ENCODE measurements at regions not wholly inside any gene's neighbourhood (a gene's known extent, or its start where the extent isn't known, plus 50 kb on each side); places are given as distances from the start of the nearest gene placed in this dataset.
"Not testable (repeated sequence)": the region's sequence is repeated elsewhere in the genome, so short reads cannot be mapped to it uniquely, and the experiment has no call there.

GRCh38 chr2:37740164-37740739 is 68.8 kb upstream of the CDC42EP3 start:
- no peak for DNase-seq
- WGBS (ENCODE audit: insufficient coverage): 42% methylated on average over 1 of the region's 3 CpGs

GRCh38 chr2:37742286-37742685 is 70.8 kb upstream of the CDC42EP3 start:
- DNase-seq: no peak
- no peak overlapping the region for H3K27ac ChIP-seq (ENCODE audit: low read length)
- no peaks in the 10 kb centered on the region for H3K9me3 ChIP-seq (replicated peaks; ENCODE audit: control insufficient read depth, low read depth, low read length)
- H3K27me3 ChIP-seq (ENCODE audit: control insufficient read depth, insufficient read depth, low read length): peaks cover 2% of the 10 kb centered on the region
- no peaks in the 10 kb centered on the region for H3K36me3 ChIP-seq (ENCODE audit: control insufficient read depth, insufficient read depth, low read length)
- 25% methylated on average over 2 of the region's 4 CpGs for WGBS (ENCODE audit: insufficient coverage)
- H3K4me3 ChIP-seq (ENCODE audit: low read length): no peak overlapping the region
- no peaks in the 10 kb centered on the region for H3K4me1 ChIP-seq (ENCODE audit: control insufficient read depth, insufficient read depth, low read length)

More at GRCh38 chr2:37740164-37740739, 68.8 kb upstream of the CDC42EP3 start:
- peaks cover 2% of the 10 kb centered on the region for H3K27me3 ChIP-seq (ENCODE audit: control insufficient read depth, insufficient read depth, low read length)
- no peaks in the 10 kb centered on the region for H3K9me3 ChIP-seq (replicated peaks; ENCODE audit: control insufficient read depth, low read depth, low read length)
- H3K4me1 ChIP-seq (ENCODE audit: control insufficient read depth, insufficient read depth, low read length): no peaks in the 10 kb centered on the region
- no peaks in the 10 kb centered on the region for H3K36me3 ChIP-seq (ENCODE audit: control insufficient read depth, insufficient read depth, low read length)
- H3K4me3 ChIP-seq (ENCODE audit: low read length): no peak overlapping the region
- H3K27ac ChIP-seq (ENCODE audit: low read length): no peak overlapping the region

- no peaks in the 10 kb centered on the region for H3K4me1 ChIP-seq (ENCODE audit: control insufficient read depth, insufficient read depth, low read length)
- H3K36me3 ChIP-seq (ENCODE audit: control insufficient read depth, insufficient read depth, low read length): no peaks in the 10 kb centered on the region
- H3K4me3 ChIP-seq (ENCODE audit: low read length): no peak overlapping the region
- no peaks in the 10 kb centered on the region for H3K9me3 ChIP-seq (replicated peaks; ENCODE audit: control insufficient read depth, low read depth, low read length)
- H3K27me3 ChIP-seq (ENCODE audit: control insufficient read depth, insufficient read depth, low read length): no peaks in the 10 kb centered on the region
- no peak overlapping the region for H3K27ac ChIP-seq (ENCODE audit: low read length)
- DNase-seq: no peak
- WGBS (ENCODE audit: insufficient coverage): no CpG with 5 or more reads among the region's 3 CpGs
Measured at GRCh38 chr2:37744010-37744409, 72.6 kb upstream of the CDC42EP3 start.

GRCh38 chr2:37744961-37745360 is 73.5 kb upstream of the CDC42EP3 start:
- H3K27me3 ChIP-seq (ENCODE audit: control insufficient read depth, insufficient read depth, low read length); H3K9me3 ChIP-seq (replicated peaks; ENCODE audit: control insufficient read depth, low read depth, low read length); H3K36me3 ChIP-seq (ENCODE audit: control insufficient read depth, insufficient read depth, low read length); H3K4me1 ChIP-seq (ENCODE audit: control insufficient read depth, insufficient read depth, low read length); H3K4me3 ChIP-seq (ENCODE audit: low read length); H3K27ac ChIP-seq (ENCODE audit: low read length); DNase-seq: not testable (repeated sequence)

GRCh38 chr2:37746011-37746410 is 74.6 kb upstream of the CDC42EP3 start:
- not testable (repeated sequence) for H3K27ac ChIP-seq (ENCODE audit: low read length); H3K4me1 ChIP-seq (ENCODE audit: control insufficient read depth, insufficient read depth, low read length); H3K36me3 ChIP-seq (ENCODE audit: control insufficient read depth, insufficient read depth, low read length); DNase-seq; H3K4me3 ChIP-seq (ENCODE audit: low read length); H3K27me3 ChIP-seq (ENCODE audit: control insufficient read depth, insufficient read depth, low read length); H3K9me3 ChIP-seq (replicated peaks; ENCODE audit: control insufficient read depth, low read depth, low read length)
- no CpG with 5 or more reads among the region's 1 CpG for WGBS (ENCODE audit: insufficient coverage)

GRCh38 chr2:37746883-37747282 is 75.4 kb upstream of the CDC42EP3 start:
- Histone ChIP-seq H3K4me3 (ENCODE audit: low read length) (no peak overlapping the region), H3K27me3 (ENCODE audit: control insufficient read depth, insufficient read depth, low read length) (no peaks in the 10 kb centered on the region), H3K36me3 (ENCODE audit: control insufficient read depth, insufficient read depth, low read length) (no peaks in the 10 kb centered on the region), H3K4me1 (ENCODE audit: control insufficient read depth, insufficient read depth, low read length) (no peaks in the 10 kb centered on the region), H3K27ac (ENCODE audit: low read length) (no peak overlapping the region), H3K9me3 (replicated peaks; ENCODE audit: control insufficient read depth, low read depth, low read length) (no peaks in the 10 kb centered on the region)
- no CpG with 5 or more reads among the region's 3 CpGs for WGBS (ENCODE audit: insufficient coverage)
- no peak for DNase-seq

GRCh38 chr2:37748541-37748940 is 77.1 kb upstream of the CDC42EP3 start:
- peak; percentile 72 for DNase-seq
- Histone ChIP-seq H3K27ac (ENCODE audit: low read length) (no peak overlapping the region), H3K36me3 (ENCODE audit: control insufficient read depth, insufficient read depth, low read length) (no peaks in the 10 kb centered on the region), H3K4me3 (ENCODE audit: low read length) (no peak overlapping the region), H3K27me3 (ENCODE audit: control insufficient read depth, insufficient read depth, low read length) (no peaks in the 10 kb centered on the region), H3K9me3 (replicated peaks; ENCODE audit: control insufficient read depth, low read depth, low read length) (no peaks in the 10 kb centered on the region), H3K4me1 (ENCODE audit: control insufficient read depth, insufficient read depth, low read length) (no peaks in the 10 kb centered on the region)
- WGBS (ENCODE audit: insufficient coverage): no CpG with 5 or more reads among the region's 4 CpGs

GRCh38 chr2:37750286-37750685 is 78.8 kb upstream of the CDC42EP3 start:
- H3K9me3 ChIP-seq (replicated peaks; ENCODE audit: control insufficient read depth, low read depth, low read length); DNase-seq; H3K4me1 ChIP-seq (ENCODE audit: control insufficient read depth, insufficient read depth, low read length); H3K4me3 ChIP-seq (ENCODE audit: low read length); H3K27ac ChIP-seq (ENCODE audit: low read length); H3K36me3 ChIP-seq (ENCODE audit: control insufficient read depth, insufficient read depth, low read length); H3K27me3 ChIP-seq (ENCODE audit: control insufficient read depth, insufficient read depth, low read length): not testable (repeated sequence)

GRCh38 chr2:37752766-37753165 is 81.3 kb upstream of the CDC42EP3 start:
- no peaks in the 10 kb centered on the region for H3K9me3 ChIP-seq (replicated peaks; ENCODE audit: control insufficient read depth, low read depth, low read length)
- H3K27ac ChIP-seq (ENCODE audit: low read length): no peak overlapping the region
- no peak overlapping the region for H3K4me3 ChIP-seq (ENCODE audit: low read length)
- no peaks in the 10 kb centered on the region for H3K36me3 ChIP-seq (ENCODE audit: control insufficient read depth, insufficient read depth, low read length)
- no peak for DNase-seq
- H3K4me1 ChIP-seq (ENCODE audit: control insufficient read depth, insufficient read depth, low read length): no peaks in the 10 kb centered on the region
- WGBS (ENCODE audit: insufficient coverage): no CpG with 5 or more reads among the region's 4 CpGs
- H3K27me3 ChIP-seq (ENCODE audit: control insufficient read depth, insufficient read depth, low read length): no peaks in the 10 kb centered on the region

GRCh38 chr2:37753758-37754157 is 82.3 kb upstream of the CDC42EP3 start:
- DNase-seq: no peak
- no peak overlapping the region for H3K27ac ChIP-seq (ENCODE audit: low read length)
- no peaks in the 10 kb centered on the region for H3K4me1 ChIP-seq (ENCODE audit: control insufficient read depth, insufficient read depth, low read length)
- no peaks in the 10 kb centered on the region for H3K27me3 ChIP-seq (ENCODE audit: control insufficient read depth, insufficient read depth, low read length)
- WGBS (ENCODE audit: insufficient coverage): no CpG with 5 or more reads among the region's 8 CpGs
- H3K9me3 ChIP-seq (replicated peaks; ENCODE audit: control insufficient read depth, low read depth, low read length): no peaks in the 10 kb centered on the region
- H3K4me3 ChIP-seq (ENCODE audit: low read length): no peak overlapping the region
- H3K36me3 ChIP-seq (ENCODE audit: control insufficient read depth, insufficient read depth, low read length): no peaks in the 10 kb centered on the region

- no CpG with 5 or more reads among the region's 1 CpG for whole genome bisulfite sequencing (ENCODE audit: insufficient coverage)
- not testable (repeated sequence) for DNase-seq; H3K4me1 ChIP-seq (ENCODE audit: control insufficient read depth, insufficient read depth, low read length)
Measured at GRCh38 chr2:37755961-37756559, 84.6 kb upstream of the CDC42EP3 start.

More at GRCh38 chr2:37755961-37756559, 84.6 kb upstream of the CDC42EP3 start:
- H3K27me3 ChIP-seq (ENCODE audit: control insufficient read depth, insufficient read depth, low read length); H3K9me3 ChIP-seq (replicated peaks; ENCODE audit: control insufficient read depth, low read depth, low read length); H3K36me3 ChIP-seq (ENCODE audit: control insufficient read depth, insufficient read depth, low read length); H3K4me3 ChIP-seq (ENCODE audit: low read length); H3K27ac ChIP-seq (ENCODE audit: low read length): not testable (repeated sequence)
